ENCODE measurements at regions not wholly inside any gene's neighbourhood (a gene's known extent, or its start where the extent isn't known, plus 50 kb on each side); places are given as distances from the start of the nearest gene placed in this dataset.

DNA sequence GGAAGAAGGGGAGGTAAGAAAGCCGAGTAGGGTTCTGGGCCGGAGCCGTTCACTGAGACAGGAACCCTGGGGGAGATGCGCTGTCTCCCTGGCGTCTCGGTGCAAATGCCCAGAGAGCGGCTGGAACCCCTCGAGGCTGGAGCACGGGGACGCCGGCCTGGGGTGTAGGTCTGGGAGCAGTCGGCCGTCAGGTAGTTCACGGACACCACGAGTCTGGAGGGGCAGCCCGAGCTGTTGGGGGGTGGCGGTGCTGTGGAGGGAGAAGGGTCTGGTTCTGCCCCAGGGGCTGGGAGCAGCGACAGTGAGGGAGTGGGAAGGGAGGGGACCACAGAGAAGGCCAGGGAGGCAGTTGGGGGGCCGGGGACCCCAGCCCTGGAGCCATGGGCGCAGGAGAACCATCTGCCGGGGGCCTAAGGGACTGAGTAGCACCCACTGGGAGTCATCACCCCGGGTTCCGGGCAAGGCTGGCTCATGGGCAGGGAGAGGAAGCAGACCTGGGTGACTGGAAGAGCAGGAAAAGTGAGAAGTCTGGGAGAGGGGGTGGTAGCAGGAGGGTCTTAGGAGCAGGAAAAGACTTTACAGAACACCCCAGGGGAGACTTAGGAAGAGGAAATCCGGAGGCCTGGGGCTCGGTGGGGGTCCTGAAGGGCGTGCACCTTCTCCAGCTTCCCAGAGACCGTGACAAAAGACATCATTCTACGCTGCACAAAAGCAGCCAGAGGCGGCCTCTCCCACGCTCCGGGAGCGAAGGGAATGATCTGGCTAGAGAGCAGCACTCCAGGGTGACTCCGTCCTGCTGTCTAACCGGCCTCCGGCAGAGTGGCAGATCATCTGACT is 173.1 kb upstream of the SOX1 start:
- TF ChIP-seq, protein P1, sequence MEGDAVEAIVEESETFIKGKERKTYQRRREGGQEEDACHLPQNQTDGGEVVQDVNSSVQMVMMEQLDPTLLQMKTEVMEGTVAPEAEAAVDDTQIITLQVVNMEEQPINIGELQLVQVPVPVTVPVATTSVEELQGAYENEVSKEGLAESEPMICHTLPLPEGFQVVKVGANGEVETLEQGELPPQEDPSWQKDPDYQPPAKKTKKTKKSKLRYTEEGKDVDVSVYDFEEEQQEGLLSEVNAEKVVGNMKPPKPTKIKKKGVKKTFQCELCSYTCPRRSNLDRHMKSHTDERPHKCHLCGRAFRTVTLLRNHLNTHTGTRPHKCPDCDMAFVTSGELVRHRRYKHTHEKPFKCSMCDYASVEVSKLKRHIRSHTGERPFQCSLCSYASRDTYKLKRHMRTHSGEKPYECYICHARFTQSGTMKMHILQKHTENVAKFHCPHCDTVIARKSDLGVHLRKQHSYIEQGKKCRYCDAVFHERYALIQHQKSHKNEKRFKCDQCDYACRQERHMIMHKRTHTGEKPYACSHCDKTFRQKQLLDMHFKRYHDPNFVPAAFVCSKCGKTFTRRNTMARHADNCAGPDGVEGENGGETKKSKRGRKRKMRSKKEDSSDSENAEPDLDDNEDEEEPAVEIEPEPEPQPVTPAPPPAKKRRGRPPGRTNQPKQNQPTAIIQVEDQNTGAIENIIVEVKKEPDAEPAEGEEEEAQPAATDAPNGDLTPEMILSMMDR (IDR thresholded peaks at IDR 0.05; ENCODE audit: low read depth, low read length): no peak
- no peak overlapping the region for H3K4me3 ChIP-seq (ENCODE audit: low read depth, low read length)
- H3K9me3 ChIP-seq: no peaks in the 10 kb centered on the region
- no peaks in the 10 kb centered on the region for H3K36me3 ChIP-seq
- H3K27me3 ChIP-seq: peaks cover 42% of the 10 kb centered on the region
- no peaks in the 10 kb centered on the region for H3K4me1 ChIP-seq
- no peak for DNase-seq

DNA sequence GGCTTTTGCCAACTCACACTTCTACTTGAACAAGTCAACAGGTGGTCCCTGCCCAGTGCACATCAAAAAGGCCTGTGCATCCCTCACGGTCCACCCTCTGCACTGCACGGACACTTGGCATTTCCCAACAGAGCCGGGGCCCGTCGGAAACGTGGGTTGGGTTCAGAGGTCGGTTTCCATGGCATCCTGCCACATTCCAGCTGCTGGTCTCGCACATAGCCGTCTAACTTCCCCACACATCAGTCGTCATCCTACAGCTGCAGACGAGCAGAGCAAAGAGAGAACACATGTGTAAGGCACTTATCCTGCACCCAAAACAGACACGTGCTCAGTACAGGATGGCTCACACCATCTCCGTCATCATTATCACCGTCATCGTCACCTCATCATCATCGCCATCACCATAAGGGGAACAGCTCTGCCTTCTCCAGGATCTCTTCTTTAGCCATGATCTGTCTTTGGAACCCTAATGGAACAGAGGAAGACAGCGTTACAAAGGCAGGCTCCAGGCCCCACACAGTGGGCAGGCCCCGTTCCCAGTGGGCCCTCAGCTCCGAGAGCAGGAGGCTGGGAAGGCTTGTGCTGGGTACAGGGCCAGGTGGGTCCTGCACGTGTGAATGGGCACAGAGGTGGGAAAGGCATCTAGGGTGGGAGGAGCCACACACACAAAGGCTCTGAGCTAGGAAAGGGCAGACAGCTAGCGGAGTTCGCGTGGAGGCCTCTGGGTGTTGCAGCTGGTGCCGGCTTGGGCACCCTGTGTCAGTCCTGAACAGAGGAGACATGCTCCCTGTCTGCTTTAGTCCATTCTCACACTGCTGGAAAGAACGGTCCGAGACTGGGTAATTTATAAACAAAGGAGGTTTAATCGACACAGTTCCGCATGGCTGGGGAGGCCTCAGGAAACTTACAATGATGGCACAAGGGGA is 170.8 kb upstream of the SOX1 start:
- TF ChIP-seq, protein P1 (IDR thresholded peaks at IDR 0.05; ENCODE audit: low read depth, low read length): no peak
- Histone ChIP-seq H3K9me3 (no peaks in the 10 kb centered on the region), H3K4me3 (ENCODE audit: low read depth, low read length) (no peak overlapping the region), H3K36me3 (no peaks in the 10 kb centered on the region), H3K27me3 (peaks cover 54% of the 10 kb centered on the region), H3K4me1 (no peaks in the 10 kb centered on the region)
- no peak for DNase-seq

DNA sequence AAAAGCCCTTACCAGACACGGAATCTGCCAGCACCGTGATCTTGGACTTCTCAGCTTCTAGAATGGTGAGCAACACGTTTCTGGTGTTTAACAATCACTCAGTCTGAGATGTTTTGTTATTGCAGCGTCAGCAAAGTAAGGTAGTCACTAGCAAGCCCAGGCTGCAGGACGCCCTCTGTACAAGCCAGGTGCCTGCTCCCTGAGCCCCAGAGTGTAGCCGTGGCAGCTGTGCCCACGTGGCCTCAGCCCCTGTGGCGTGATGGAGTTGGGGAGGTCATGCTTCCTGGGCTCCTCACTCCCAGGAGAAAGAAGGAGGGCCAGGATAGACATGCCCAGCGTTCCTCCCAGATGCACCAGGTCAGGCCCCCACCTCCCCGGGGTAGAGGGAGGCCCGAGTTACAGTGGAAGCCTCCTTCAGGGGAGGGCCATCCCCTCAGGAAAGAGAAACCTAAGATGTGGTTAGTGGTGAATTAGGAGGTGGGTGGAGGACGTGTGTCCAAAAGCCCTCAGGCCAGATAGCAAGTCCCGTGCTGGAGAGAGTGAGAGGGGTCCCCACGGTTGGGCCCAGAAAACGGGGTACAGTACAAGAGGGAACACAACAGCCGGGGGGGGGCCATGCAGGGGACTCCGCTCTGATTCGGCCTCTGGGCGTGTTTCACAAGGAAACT is 169.6 kb upstream of the SOX1 start:
- Histone ChIP-seq H3K4me1 (no peaks in the 10 kb centered on the region), H3K9me3 (no peaks in the 10 kb centered on the region), H3K27me3 (peaks cover 62% of the 10 kb centered on the region), H3K36me3 (no peaks in the 10 kb centered on the region), H3K4me3 (ENCODE audit: low read depth, low read length) (no peak overlapping the region)
- TF ChIP-seq, protein P1 (IDR thresholded peaks at IDR 0.05; ENCODE audit: low read depth, low read length): no peak
- no peak for DNase-seq

DNA sequence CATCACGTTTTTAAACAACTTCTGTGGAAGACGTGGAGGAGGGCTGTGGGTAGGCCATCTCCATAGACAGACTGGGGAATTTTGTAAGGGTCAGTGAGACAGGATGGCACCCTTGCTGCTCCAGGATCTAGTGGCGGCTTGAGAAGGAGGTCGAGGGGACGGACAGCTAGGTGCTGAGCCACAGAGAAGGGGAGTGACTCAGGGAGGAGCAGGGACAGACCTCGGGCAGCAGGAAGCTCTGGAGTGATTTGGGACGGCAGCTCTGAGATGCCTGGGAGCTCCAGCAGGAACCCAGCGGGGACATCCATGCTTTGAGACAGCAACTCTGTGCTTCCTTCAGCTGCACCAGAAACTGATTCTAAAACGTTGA is 169.1 kb upstream of the SOX1 start:
- no peak for DNase-seq
- no peaks in the 10 kb centered on the region for H3K4me1 ChIP-seq
- H3K4me3 ChIP-seq (ENCODE audit: low read depth, low read length): no peak overlapping the region
- TF ChIP-seq, protein P1 (IDR thresholded peaks at IDR 0.05; ENCODE audit: low read depth, low read length): no peak
- H3K36me3 ChIP-seq: no peaks in the 10 kb centered on the region
- H3K9me3 ChIP-seq: no peaks in the 10 kb centered on the region
- peaks cover 60% of the 10 kb centered on the region for H3K27me3 ChIP-seq

DNA sequence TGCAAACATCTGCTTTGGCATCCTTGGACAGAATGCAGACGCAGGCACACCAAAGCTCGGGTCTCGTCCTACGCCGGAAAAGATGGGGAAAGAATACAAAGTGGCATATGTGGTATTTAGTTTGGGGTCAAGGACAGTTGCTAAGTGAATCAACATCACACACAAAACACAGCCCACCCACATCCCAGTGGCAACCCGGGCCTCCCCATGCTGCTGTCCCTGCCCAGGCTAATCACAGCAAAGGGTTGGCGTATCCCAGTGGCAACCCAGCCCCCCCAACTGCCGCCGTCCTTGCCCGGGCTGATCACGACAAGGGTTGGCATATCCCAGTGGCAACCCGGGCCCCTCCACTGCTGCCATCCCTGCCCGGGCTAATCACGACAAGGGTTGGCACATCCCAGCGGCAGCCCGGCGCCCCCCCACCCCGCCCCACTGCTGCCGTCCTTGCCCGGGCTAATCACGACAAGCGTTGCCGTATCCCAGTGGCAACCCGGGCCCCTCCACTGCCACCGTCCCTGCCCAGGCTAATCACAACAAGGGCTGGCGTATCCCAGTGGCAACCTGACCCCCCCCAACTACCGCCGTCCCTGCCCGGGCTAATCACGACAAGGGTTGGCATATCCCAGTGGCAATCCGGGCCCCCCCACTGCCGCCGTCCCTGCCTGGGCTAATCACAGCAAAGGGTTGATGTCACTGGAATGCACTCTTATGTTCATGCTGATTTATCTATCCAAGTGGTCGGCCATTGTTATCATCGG is 167.8 kb upstream of the SOX1 start:
- no peaks in the 10 kb centered on the region for H3K9me3 ChIP-seq
- DNase-seq: no peak
- TF ChIP-seq, protein P1 (IDR thresholded peaks at IDR 0.05; ENCODE audit: low read depth, low read length): no peak
- H3K27me3 ChIP-seq: peaks cover 47% of the 10 kb centered on the region
- no peaks in the 10 kb centered on the region for H3K4me1 ChIP-seq
- no peaks in the 10 kb centered on the region for H3K36me3 ChIP-seq
- H3K4me3 ChIP-seq (ENCODE audit: low read depth, low read length): no peak overlapping the region

All from BE2C (cell line).